Neural progenitor cell (in vitro differentiated cells): ENCODE measurements at regions not wholly inside any gene's neighbourhood (a gene's known extent, or its start where the extent isn't known, plus 50 kb on each side); places are given as distances from the start of the nearest gene placed in this dataset.

Source experiments
- DNase-seq: peaks from one replicate; pipeline ENCODE4 v3.0.0-alpha.2; 2016; ENCODE audit warnings: low spot score
- H2AFZ ChIP-seq: fragments of 200-600 bp; sonication (generic); replicated peaks from 2 replicates; pipeline ENCODE4 v1.6.1; 2016; ENCODE audit warnings: antibody characterized with exemption
- H3F3A ChIP-seq: fragments of 200-600 bp; sonication (generic); 2 replicates; pipeline ENCODE4 v1.6.1; 2016; ENCODE audit warnings: antibody characterized with exemption, low read depth
- H3K27ac ChIP-seq: fragments of 200-600 bp; sonication (generic); 2 replicates; pipeline ENCODE4 v1.5.1; 2016; ENCODE audit warnings: mild to moderate bottlenecking
- H3K27me3 ChIP-seq: fragments of 200-600 bp; sonication (generic); 2 replicates; pipeline ENCODE4 v1.6.1; 2016; ENCODE audit warnings: mild to moderate bottlenecking, moderate library complexity
- H3K36me3 ChIP-seq: fragments of 200-600 bp; sonication (generic); 2 replicates; pipeline ENCODE4 v1.5.1; 2016
- H3K4me1 ChIP-seq: fragments of 200-600 bp; sonication (generic); 2 replicates; pipeline ENCODE4 v1.6.1; 2016; ENCODE audit warnings: mixed run types
- H3K4me2 ChIP-seq: fragments of 200-600 bp; sonication (generic); 2 replicates; pipeline ENCODE4 v1.6.1; 2016
- H3K4me3 ChIP-seq: fragments of 200-600 bp; sonication (generic); 2 replicates; pipeline ENCODE4 v1.5.1; 2016
- H3K79me2 ChIP-seq: fragments of 200-600 bp; sonication (generic); 2 replicates; pipeline ENCODE4 v1.6.1; 2016; ENCODE audit warnings: low read depth
- H3K9ac ChIP-seq: fragments of 200-600 bp; sonication (generic); 2 replicates; pipeline ENCODE4 v1.6.1; 2016
- H3K9me3 ChIP-seq: fragments of 200-600 bp; sonication (generic); 2 replicates; pipeline ENCODE4 v1.5.1; 2016; ENCODE audit warnings: low read depth
- H4K20me1 ChIP-seq: fragments of 200-600 bp; sonication (generic); 2 replicates; pipeline ENCODE4 v1.6.1; 2016; ENCODE audit warnings: low read depth
- H3K27ac Mint-ChIP-seq: 3 replicates; pipeline ENCODE4 v1.8.0; 2021; ENCODE audit warnings: mixed read lengths
- H3K27me3 Mint-ChIP-seq: 2 replicates; pipeline ENCODE4 v1.8.0; 2022; ENCODE audit warnings: low read depth, mild to moderate bottlenecking, inconsistent platforms, moderate library complexity, mixed read lengths; ENCODE audit not compliant: insufficient read depth
- H3K36me3 Mint-ChIP-seq: 3 replicates; pipeline ENCODE4 v1.8.0; 2021; ENCODE audit warnings: mixed read lengths
- H3K4me1 Mint-ChIP-seq: 3 replicates; pipeline ENCODE4 v1.8.0; 2021; ENCODE audit warnings: mixed read lengths
- H3K4me3 Mint-ChIP-seq: 3 replicates; pipeline ENCODE4 v1.8.0; 2021; ENCODE audit warnings: mild to moderate bottlenecking, moderate library complexity, mixed read lengths
- H3K9me3 Mint-ChIP-seq: 3 replicates; pipeline ENCODE4 v1.8.0; 2020; ENCODE audit warnings: mixed read lengths
- EZH2 ChIP-seq: fragments of 200-600 bp; sonication (generic); IDR thresholded peaks from 2 replicates; pipeline ENCODE4 v1.6.1; 2017; ENCODE audit warnings: antibody characterized with exemption, mild to moderate bottlenecking, moderate library complexity
- EZH2phosphoT487 ChIP-seq: fragments of 200-600 bp; sonication (generic); IDR thresholded peaks from 2 replicates; pipeline ENCODE4 v1.6.1; 2017; ENCODE audit warnings: antibody characterized with exemption
- TF ChIP-seq, protein P1 (sequence below): fragments of 200-600 bp; sonication (generic); IDR thresholded peaks from 2 replicates; pipeline ENCODE4 v1.5.1; 2017; ENCODE audit warnings: antibody characterized with exemption, mild to moderate bottlenecking

DNA sequence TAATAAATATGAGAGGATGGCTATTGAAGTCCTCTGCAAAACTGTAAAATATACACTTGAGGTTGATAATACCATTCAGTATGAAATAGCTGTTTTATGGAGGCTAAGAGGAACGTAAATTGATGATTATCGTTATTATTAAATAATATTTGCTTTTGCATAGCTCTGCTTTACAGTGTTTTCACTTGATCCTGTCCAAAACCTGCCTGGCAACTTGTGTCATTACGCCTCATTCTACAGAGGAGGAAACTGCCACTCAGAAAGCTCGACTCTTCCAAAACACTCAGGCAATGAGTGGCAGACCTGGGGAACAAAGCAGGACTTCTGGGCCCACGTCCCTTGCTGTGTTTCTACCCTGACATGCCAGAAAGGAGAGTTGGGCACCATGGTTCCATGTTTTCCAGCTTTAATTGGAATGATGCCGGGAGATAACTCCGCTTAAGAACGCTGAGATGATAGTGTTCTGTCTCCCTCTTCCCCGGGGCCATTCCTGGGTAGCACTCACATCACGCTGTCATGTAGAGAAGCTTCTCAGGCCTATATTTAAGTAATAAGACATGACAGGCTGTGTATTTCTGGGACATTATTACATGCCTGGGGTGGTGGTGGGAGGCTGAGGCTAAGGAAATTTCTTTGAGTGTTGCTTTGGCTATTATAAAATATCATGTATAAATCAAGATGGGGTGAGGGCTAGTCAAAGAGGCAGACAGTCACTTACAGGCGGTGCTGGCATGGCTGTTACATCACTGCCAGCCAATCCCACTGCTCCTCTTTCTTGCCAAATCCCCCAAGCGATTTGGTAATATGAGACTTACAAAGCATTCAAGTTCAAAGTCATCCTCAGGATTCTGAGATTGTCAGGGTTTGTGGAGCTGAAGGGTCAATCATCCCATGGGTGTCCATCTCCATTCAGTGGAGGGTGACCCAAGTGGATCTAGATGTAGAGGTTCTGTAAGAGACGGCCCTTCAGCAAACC, 501.7 kb downstream of the INSC start:
- no peaks in the 10 kb centered on the region for H3K9me3 Mint-ChIP-seq
- H3K4me2 ChIP-seq = no peak overlapping the region
- peaks cover 19% of the 10 kb centered on the region for H3K4me1 ChIP-seq
- no peaks in the 10 kb centered on the region for H3K79me2 ChIP-seq
- no peaks in the 10 kb centered on the region for H3K36me3 ChIP-seq
- H2AFZ ChIP-seq = no peak overlapping the region
- H3K36me3 Mint-ChIP-seq = no peaks in the 10 kb centered on the region
- no peak overlapping the region for H3K4me3 ChIP-seq
- H3K9me3 ChIP-seq = no peaks in the 10 kb centered on the region
- DNase-seq = no peak
- no peak overlapping the region for H3K9ac ChIP-seq
- no peak overlapping the region for H3K27ac ChIP-seq
- no peak overlapping the region for H3K4me3 Mint-ChIP-seq
- peaks cover 8% of the 10 kb centered on the region for H3K4me1 Mint-ChIP-seq
- no peaks in the 10 kb centered on the region for H3K27me3 ChIP-seq
- TF ChIP-seq EZH2phosphoT487 = no peak
- TF ChIP-seq EZH2 = no peak
- TF ChIP-seq, protein P1, sequence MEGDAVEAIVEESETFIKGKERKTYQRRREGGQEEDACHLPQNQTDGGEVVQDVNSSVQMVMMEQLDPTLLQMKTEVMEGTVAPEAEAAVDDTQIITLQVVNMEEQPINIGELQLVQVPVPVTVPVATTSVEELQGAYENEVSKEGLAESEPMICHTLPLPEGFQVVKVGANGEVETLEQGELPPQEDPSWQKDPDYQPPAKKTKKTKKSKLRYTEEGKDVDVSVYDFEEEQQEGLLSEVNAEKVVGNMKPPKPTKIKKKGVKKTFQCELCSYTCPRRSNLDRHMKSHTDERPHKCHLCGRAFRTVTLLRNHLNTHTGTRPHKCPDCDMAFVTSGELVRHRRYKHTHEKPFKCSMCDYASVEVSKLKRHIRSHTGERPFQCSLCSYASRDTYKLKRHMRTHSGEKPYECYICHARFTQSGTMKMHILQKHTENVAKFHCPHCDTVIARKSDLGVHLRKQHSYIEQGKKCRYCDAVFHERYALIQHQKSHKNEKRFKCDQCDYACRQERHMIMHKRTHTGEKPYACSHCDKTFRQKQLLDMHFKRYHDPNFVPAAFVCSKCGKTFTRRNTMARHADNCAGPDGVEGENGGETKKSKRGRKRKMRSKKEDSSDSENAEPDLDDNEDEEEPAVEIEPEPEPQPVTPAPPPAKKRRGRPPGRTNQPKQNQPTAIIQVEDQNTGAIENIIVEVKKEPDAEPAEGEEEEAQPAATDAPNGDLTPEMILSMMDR = no peak
- peaks cover 2% of the 10 kb centered on the region for H3K27me3 Mint-ChIP-seq
- peaks cover 3% of the 10 kb centered on the region for H3F3A ChIP-seq
- no peaks in the 10 kb centered on the region for H4K20me1 ChIP-seq
- H3K27ac Mint-ChIP-seq = no peak overlapping the region

GRCh38 chr11:15617126-15617525, 502.4 kb downstream of the INSC start:
- Mint-ChIP-seq H3K27ac (no peak overlapping the region), H3K4me3 (no peak overlapping the region), H3K9me3 (no peaks in the 10 kb centered on the region), H3K27me3 (peaks cover 2% of the 10 kb centered on the region), H3K4me1 (peaks cover 11% of the 10 kb centered on the region), H3K36me3 (no peaks in the 10 kb centered on the region)
- Histone ChIP-seq H3F3A (peaks cover 10% of the 10 kb centered on the region), H3K27ac (no peak overlapping the region), H3K27me3 (no peaks in the 10 kb centered on the region), H3K9ac (no peak overlapping the region), H3K9me3 (no peaks in the 10 kb centered on the region), H2AFZ (no peak overlapping the region), H3K4me2 (no peak overlapping the region), H3K4me1 (peaks cover 26% of the 10 kb centered on the region), H3K4me3 (no peak overlapping the region), H3K36me3 (no peaks in the 10 kb centered on the region), H3K79me2 (no peaks in the 10 kb centered on the region), H4K20me1 (no peaks in the 10 kb centered on the region)
- TF ChIP-seq EZH2 (no peak), EZH2phosphoT487 (no peak)
- TF ChIP-seq, protein P1 = no peak
- DNase-seq = no peak

- no peaks in the 10 kb centered on the region for H3K36me3 ChIP-seq
- no peaks in the 10 kb centered on the region for H3K79me2 ChIP-seq
- no peak overlapping the region for H3K27ac ChIP-seq
- DNase-seq = no peak
- TF ChIP-seq EZH2phosphoT487 (no peak), EZH2 (no peak)
- TF ChIP-seq, protein P1 = no peak
- no peak overlapping the region for H3K4me3 ChIP-seq
- H3K9me3 ChIP-seq = no peaks in the 10 kb centered on the region
- H3K9ac ChIP-seq = no peak overlapping the region
- H3K27me3 ChIP-seq = no peaks in the 10 kb centered on the region
- Mint-ChIP-seq H3K36me3 (no peaks in the 10 kb centered on the region), H3K27me3 (peaks cover 2% of the 10 kb centered on the region), H3K4me1 (peaks cover 13% of the 10 kb centered on the region), H3K9me3 (no peaks in the 10 kb centered on the region), H3K4me3 (no peak overlapping the region), H3K27ac (no peak overlapping the region)
- H3F3A ChIP-seq = peaks cover 23% of the 10 kb centered on the region
- H3K4me2 ChIP-seq = no peak overlapping the region
- no peak overlapping the region for H2AFZ ChIP-seq
- no peaks in the 10 kb centered on the region for H4K20me1 ChIP-seq
- H3K4me1 ChIP-seq = peaks cover 41% of the 10 kb centered on the region
Measured at GRCh38 chr11:15618583-15619032, 503.9 kb downstream of the INSC start.
